ENCODE measurements at regions not wholly inside any gene's neighbourhood (a gene's known extent, or its start where the extent isn't known, plus 50 kb on each side); places are given as distances from the start of the nearest gene placed in this dataset.

DNA sequence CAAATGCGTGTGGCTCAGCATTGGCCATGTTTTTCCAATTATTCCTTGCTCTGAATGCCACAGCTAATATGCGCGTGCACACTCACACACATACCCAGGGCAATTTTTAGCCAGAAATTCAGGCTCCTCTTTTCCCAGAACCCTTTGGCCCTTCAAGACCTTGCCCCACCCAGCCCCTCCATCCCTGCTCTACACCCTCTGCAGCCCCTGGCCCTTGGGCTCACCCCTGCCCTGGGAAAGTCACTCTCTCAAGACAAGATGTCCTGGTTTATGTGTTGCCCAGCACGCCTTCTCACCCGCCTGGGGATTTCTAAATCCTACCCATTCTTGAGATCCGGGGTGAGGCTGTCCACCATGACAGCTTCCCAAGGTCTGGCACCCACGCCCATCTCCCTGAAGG, 319.7 kb downstream of the CYP26B1 start:
- Histone ChIP-seq H3K4me1 (ENCODE audit: control insufficient read depth in 1 of 2, insufficient read depth in 2 of 2, low read depth in 1 of 2, low read length in 1 of 2) (peaks cover 0 to 25% of the 10 kb centered on the region in 2 experiments; a peak in 3 of 4 replicates), H3K9ac (no peak overlapping the region), H3K4me2 (no peak overlapping the region), H3F3A (replicated peaks; ENCODE audit: insufficient read depth) (peaks cover 18% of the 10 kb centered on the region), H3K9me3 (no peaks in the 10 kb centered on the region), H2AFZ (ENCODE audit: low read depth) (no peak overlapping the region), H4K20me1 (ENCODE audit: insufficient read depth) (no peaks in the 10 kb centered on the region), H3K27me3 (ENCODE audit: insufficient read depth) (no peaks in the 10 kb centered on the region), H3K79me2 (ENCODE audit: insufficient read depth) (no peaks in the 10 kb centered on the region), H3K9me2 (no peaks in the 10 kb centered on the region), H3K4me3 (ENCODE audit: low read depth in 2 of 2, low read length in 1 of 2) (no peak overlapping the region), H3K27ac (ENCODE audit: low read depth in 2 of 2, low read length in 1 of 2) (no peak overlapping the region), H3K36me3 (replicated peaks in 1 of 2; ENCODE audit: control insufficient read depth in 1 of 2, insufficient read depth in 2 of 2, low read length in 1 of 2) (no peaks in the 10 kb centered on the region)
- POLR2A ChIA-PET = no interaction called here
- 61% methylated on average over 7 of the region's 7 CpGs for WGBS (ENCODE audit: low lambda C conversion rate)
- TF ChIP-seq SIN3A (IDR thresholded peaks at IDR 0.05; ENCODE audit: borderline replicate concordance, low read depth, low read length) (no peak), CHD2 (IDR thresholded peaks at IDR 0.05; ENCODE audit: low read length, partially characterized antibody) (no peak), TEAD4 (IDR thresholded peaks at IDR 0.05; ENCODE audit: borderline replicate concordance, insufficient read depth) (no peak), ELF1 (IDR thresholded peaks at IDR 0.05) (no peak), MXI1 (IDR thresholded peaks at IDR 0.05; ENCODE audit: low read depth, low read length) (no peak), JUND (IDR thresholded peaks at IDR 0.05) (no peak), POLR2AphosphoS5 (IDR thresholded peaks at IDR 0.05; ENCODE audit: low read depth, low read length) (no peak), TAF1 (IDR thresholded peaks at IDR 0.05; ENCODE audit: borderline replicate concordance, low read depth, low read length) (no peak), GATA2 (CRISPR knock-in tag; IDR thresholded peaks at IDR 0.05) (no peak)
- TF ChIP-seq, protein P1, sequence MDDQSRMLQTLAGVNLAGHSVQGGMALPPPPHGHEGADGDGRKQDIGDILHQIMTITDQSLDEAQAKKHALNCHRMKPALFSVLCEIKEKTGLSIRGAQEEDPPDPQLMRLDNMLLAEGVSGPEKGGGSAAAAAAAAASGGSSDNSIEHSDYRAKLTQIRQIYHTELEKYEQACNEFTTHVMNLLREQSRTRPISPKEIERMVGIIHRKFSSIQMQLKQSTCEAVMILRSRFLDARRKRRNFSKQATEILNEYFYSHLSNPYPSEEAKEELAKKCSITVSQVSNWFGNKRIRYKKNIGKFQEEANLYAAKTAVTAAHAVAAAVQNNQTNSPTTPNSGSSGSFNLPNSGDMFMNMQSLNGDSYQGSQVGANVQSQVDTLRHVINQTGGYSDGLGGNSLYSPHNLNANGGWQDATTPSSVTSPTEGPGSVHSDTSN (IDR thresholded peaks at IDR 0.05) = no peak
- TF ChIP-seq, protein P2, sequence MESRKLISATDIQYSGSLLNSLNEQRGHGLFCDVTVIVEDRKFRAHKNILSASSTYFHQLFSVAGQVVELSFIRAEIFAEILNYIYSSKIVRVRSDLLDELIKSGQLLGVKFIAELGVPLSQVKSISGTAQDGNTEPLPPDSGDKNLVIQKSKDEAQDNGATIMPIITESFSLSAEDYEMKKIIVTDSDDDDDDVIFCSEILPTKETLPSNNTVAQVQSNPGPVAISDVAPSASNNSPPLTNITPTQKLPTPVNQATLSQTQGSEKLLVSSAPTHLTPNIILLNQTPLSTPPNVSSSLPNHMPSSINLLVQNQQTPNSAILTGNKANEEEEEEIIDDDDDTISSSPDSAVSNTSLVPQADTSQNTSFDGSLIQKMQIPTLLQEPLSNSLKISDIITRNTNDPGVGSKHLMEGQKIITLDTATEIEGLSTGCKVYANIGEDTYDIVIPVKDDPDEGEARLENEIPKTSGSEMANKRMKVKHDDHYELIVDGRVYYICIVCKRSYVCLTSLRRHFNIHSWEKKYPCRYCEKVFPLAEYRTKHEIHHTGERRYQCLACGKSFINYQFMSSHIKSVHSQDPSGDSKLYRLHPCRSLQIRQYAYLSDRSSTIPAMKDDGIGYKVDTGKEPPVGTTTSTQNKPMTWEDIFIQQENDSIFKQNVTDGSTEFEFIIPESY (IDR thresholded peaks at IDR 0.05; ENCODE audit: borderline replicate concordance, low read depth) = no peak
- TF ChIP-seq, protein P3, sequence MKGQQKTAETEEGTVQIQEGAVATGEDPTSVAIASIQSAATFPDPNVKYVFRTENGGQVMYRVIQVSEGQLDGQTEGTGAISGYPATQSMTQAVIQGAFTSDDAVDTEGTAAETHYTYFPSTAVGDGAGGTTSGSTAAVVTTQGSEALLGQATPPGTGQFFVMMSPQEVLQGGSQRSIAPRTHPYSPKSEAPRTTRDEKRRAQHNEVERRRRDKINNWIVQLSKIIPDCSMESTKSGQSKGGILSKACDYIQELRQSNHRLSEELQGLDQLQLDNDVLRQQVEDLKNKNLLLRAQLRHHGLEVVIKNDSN (IDR thresholded peaks at IDR 0.05; ENCODE audit: borderline replicate concordance, low read depth) = no peak
- CTCF ChIA-PET = interaction anchor here (1.3 kb wide), 1 partner anchor 96 kb away, joined by 5 read pairs; no protein-coding TSS in a partner anchor
- no peak for DNase-seq

DNA sequence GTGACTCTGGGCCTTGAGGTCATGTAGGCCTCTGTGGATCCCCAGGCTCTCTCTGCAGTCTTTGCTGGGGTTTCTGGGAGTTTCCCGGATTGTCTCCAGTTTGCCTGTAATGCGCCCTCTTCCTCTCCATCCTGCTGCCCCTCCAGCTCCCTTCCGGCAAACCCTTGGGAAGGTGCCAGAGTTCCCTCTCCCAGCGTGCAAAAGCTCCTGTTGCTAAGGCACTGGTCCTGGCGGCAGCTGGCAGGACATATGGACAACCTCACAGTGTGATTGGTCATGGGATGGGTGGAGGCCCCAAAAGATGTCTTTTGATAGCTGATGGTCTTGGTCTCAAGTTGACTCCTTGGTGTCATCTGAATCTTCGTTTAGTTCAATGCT, 320.1 kb downstream of the CYP26B1 start:
- no peak overlapping the region for H3K27ac ChIP-seq (ENCODE audit: low read depth in 2 of 2, low read length in 1 of 2)
- H3K4me2 ChIP-seq = no peak overlapping the region
- no peak overlapping the region for H2AFZ ChIP-seq (ENCODE audit: low read depth)
- no peaks in the 10 kb centered on the region for H4K20me1 ChIP-seq (ENCODE audit: insufficient read depth)
- H3K27me3 ChIP-seq (ENCODE audit: insufficient read depth) = no peaks in the 10 kb centered on the region
- H3K9me2 ChIP-seq = no peaks in the 10 kb centered on the region
- peaks cover 0 to 25% of the 10 kb centered on the region in 2 experiments; a peak in 3 of 4 replicates for H3K4me1 ChIP-seq (ENCODE audit: control insufficient read depth in 1 of 2, insufficient read depth in 2 of 2, low read depth in 1 of 2, low read length in 1 of 2)
- POLR2A ChIA-PET = no interaction called here
- no peaks in the 10 kb centered on the region for H3K36me3 ChIP-seq (replicated peaks in 1 of 2; ENCODE audit: control insufficient read depth in 1 of 2, insufficient read depth in 2 of 2, low read length in 1 of 2)
- no peak for DNase-seq
- H3F3A ChIP-seq (replicated peaks; ENCODE audit: insufficient read depth) = peaks cover 18% of the 10 kb centered on the region
- no peaks in the 10 kb centered on the region for H3K79me2 ChIP-seq (ENCODE audit: insufficient read depth)
- CTCF ChIA-PET = interaction anchor here (1.3 kb wide), 1 partner anchor 97 kb away, joined by 5 read pairs; no protein-coding TSS in a partner anchor
- no peaks in the 10 kb centered on the region for H3K9me3 ChIP-seq
- 62% methylated on average over 6 of the region's 6 CpGs for WGBS (ENCODE audit: low lambda C conversion rate)
- H3K9ac ChIP-seq = no peak overlapping the region
- no peak overlapping the region for H3K4me3 ChIP-seq (ENCODE audit: low read depth in 2 of 2, low read length in 1 of 2)
- TF ChIP-seq, protein P3 (IDR thresholded peaks at IDR 0.05; ENCODE audit: borderline replicate concordance, low read depth) = no peak
- TF ChIP-seq GATA2 (CRISPR knock-in tag; IDR thresholded peaks at IDR 0.05) (no peak), MXI1 (IDR thresholded peaks at IDR 0.05; ENCODE audit: low read depth, low read length) (no peak), RFX5 (IDR thresholded peaks at IDR 0.05; ENCODE audit: low read length) (no peak), GABPA (IDR thresholded peaks at IDR 0.05; ENCODE audit: low read depth) (no peak), FOXM1 (IDR thresholded peaks at IDR 0.05; ENCODE audit: low read depth) (no peak), RAD21 (IDR thresholded peaks at IDR 0.05; ENCODE audit: low read length) (no peak), JUND (IDR thresholded peaks at IDR 0.05) (no peak), YY1 (IDR thresholded peaks at IDR 0.05; ENCODE audit: low read depth) (no peak), POLR2AphosphoS5 (IDR thresholded peaks at IDR 0.05; ENCODE audit: low read depth, low read length) (no peak), NRF1 (IDR thresholded peaks at IDR 0.05; ENCODE audit: low read depth, low read length) (no peak), CHD2 (IDR thresholded peaks at IDR 0.05; ENCODE audit: low read length, partially characterized antibody) (no peak), EP300 (IDR thresholded peaks at IDR 0.05; ENCODE audit: borderline replicate concordance in 1 of 2, low read depth in 1 of 2, low read length in 1 of 2) (no peak), SIN3A (IDR thresholded peaks at IDR 0.05; ENCODE audit: borderline replicate concordance, low read depth, low read length) (no peak)
- TF ChIP-seq, protein P4, sequence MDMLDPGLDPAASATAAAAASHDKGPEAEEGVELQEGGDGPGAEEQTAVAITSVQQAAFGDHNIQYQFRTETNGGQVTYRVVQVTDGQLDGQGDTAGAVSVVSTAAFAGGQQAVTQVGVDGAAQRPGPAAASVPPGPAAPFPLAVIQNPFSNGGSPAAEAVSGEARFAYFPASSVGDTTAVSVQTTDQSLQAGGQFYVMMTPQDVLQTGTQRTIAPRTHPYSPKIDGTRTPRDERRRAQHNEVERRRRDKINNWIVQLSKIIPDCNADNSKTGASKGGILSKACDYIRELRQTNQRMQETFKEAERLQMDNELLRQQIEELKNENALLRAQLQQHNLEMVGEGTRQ (IDR thresholded peaks at IDR 0.05; ENCODE audit: borderline replicate concordance, low read depth, low read length) = no peak
- TF ChIP-seq, protein P5, sequence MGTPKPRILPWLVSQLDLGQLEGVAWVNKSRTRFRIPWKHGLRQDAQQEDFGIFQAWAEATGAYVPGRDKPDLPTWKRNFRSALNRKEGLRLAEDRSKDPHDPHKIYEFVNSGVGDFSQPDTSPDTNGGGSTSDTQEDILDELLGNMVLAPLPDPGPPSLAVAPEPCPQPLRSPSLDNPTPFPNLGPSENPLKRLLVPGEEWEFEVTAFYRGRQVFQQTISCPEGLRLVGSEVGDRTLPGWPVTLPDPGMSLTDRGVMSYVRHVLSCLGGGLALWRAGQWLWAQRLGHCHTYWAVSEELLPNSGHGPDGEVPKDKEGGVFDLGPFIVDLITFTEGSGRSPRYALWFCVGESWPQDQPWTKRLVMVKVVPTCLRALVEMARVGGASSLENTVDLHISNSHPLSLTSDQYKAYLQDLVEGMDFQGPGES (IDR thresholded peaks at IDR 0.05; ENCODE audit: low read depth, low read length) = no peak

All from SK-N-SH (cell line).